ENCODE measurements at regions not wholly inside any gene's neighbourhood (a gene's known extent, or its start where the extent isn't known, plus 50 kb on each side); places are given as distances from the start of the nearest gene placed in this dataset.
"Not testable (repeated sequence)": the region's sequence is repeated elsewhere in the genome, so short reads cannot be mapped to it uniquely, and the experiment has no call there.

DNA sequence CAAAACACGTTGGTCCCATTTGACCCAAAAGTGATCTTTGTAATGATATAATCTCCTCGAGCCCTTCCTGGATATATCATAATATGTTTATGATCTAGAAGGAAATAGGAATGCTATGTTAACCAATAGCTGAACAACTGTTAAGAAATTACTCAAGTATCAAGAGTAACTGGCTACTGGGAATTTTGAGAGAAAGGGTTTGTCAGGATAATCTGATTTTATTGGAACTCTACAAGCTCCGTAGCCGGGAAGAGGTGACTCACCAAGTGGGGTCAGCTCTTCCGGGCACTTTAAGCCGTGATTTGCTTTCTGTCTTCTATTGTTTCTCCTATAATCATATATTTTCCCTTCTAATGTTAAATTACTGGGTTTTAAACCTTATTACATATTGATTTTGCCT lies 250.5 kb upstream of the POGK start:
- Histone ChIP-seq H3K27ac (no peak overlapping the region), H3K4me3 (no peak overlapping the region)

DNA sequence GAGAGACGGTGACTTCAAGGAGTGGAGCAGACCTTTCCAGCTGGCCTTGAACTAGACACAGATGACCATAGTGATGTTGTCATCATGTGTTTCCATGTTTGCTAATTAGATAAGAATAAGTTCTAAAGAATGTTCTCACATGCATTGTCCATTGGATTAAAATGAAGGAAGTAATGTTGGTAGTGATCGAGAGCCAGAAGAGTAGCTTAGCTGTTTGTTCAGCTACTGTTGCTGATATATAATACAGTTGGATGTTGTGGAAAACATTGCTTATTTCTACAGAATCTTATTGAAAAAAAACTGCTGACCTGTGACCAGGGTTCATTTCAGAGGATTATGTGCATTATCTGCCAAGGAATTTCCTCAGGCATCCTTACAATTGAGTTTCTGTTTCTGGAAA lies 249.1 kb upstream of the POGK start:
- H3K4me3 ChIP-seq, result no peak overlapping the region
- H3K27ac ChIP-seq, result no peak overlapping the region

DNA sequence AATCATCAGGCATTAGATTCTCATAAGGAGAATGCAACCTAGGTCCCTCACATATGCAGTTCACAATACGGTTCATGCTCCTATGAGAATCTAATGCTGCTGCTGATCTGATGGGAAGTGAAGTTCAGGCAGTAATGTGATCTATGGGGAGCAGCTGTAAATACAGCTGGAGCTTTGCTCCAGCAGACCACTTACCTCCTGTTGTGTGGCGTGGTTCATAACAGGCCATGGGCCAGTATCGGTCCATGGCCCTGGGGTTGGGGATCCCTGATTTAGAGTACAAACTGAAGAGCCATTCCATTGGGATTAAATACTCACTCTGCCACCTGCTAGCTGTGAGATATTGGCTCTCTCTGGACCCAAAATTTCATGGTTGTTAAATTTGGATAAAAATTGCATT lies 244.6 kb upstream of the POGK start:
- Histone ChIP-seq H3K27ac (no peak overlapping the region), H3K4me3 (no peak overlapping the region)

DNA sequence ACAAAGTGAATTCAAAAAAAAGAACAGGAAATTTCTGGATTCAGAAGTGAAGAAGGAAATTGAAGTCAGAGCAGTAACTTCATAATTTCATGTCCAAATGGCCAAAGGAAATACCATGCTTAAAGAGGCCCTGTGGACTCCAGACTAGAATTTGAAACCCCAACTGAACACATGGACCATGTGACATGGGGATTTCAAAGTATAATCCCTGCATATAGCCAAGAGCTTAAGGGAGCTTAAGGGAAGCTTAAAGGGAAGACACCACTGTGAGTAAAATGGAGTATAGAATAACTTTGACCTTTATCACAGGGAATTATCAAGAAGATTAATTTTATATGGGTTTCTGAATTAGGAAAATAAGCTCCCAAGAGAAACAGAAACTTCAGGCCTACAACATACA lies 241.8 kb upstream of the POGK start:
- H3K4me3 ChIP-seq, result no peak overlapping the region
- H3K27ac ChIP-seq, result no peak overlapping the region

DNA sequence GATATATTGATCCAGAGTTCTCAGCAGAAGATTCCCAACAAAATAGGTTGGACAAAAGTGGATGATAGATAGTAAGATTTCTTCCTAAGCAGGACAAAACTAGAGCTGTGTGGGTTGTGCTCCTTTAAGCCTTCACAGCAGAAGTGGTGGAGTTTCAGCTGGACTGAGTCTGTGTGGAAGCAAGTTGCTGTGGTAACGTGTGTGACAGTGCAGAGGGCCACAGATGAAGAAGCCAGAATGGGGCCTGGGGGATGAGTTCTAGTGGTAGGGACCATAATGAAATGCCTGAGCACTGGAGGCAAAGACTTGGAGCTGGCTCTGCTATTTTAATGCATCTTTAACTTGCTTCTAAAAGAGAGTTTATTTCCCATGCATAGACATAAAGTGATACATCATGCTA lies 238.7 kb upstream of the POGK start:
- H3K4me3 ChIP-seq, result no peak overlapping the region

DNA sequence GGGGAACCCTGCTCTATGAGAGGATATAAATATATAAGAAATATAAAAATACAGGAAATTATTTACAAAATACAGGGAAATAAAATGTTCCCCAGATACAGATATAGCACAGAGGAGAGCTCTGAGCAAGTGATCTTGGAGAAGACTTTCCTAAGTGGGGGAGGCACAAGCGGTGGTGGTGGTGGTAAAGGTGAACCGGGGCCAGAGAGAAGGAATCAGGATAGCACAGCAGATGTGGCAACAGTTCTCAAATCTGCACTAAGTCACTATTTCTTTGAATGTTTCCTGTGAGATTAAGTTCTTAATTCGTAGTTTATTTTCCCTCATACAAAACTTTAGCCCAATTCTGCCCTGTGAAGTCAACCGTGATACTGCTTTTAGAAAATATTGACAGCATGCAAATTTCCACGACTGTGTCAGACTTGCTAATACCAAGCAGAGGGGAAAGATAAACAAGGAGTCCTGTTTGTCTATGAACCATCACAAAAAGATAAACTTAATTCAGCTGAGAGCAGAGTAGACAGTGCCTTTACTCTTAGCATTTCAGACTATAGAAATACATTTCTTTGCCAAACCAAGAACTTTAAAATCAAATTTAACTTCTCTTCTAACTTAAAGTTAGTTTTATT lies 237.5 kb upstream of the POGK start:
- Histone ChIP-seq H3K4me3 (no peak overlapping the region), H3K27ac (no peak overlapping the region)

More for the DNA sequence above, 238.7 kb upstream of the POGK start:
- no peak overlapping the region for H3K27ac ChIP-seq

DNA sequence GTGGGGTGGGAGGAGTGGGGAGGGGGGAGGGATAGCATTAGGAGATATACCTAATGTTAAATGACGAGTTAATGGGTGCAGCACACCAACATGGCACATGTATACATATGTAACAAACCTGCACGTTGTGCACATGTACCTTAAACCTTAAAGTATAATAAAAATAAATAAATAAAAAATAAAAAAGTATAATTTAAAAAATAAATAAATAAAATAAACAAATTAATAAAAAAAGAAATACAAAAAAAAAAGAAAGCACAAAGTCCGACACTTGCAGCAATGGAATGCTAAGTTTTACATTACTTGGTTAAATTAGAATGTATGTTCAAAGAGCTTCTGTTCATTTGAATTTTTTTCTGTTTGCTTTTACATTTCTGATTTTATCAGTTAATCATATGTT lies 236.5 kb upstream of the POGK start:
- H3K4me3 ChIP-seq, H3K27ac ChIP-seq: not testable (repeated sequence)

DNA sequence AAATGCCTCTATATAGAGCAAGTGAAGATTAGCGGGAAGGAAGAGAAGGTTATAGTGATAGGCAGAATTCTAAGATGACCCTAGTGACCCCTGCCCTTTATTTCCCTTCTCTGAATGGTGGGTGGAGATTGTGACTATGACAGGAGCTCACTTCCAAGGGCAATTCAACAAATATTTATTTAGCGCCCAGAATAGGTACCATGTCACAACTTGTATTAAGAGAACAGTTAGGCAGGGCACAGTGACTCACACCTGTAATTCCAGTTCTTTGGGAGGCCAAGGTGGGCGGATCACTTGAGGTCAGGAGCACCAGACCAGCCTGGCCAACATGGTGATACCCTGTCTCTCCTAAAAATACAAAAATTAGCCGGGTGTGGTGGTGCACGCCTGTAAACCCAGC lies 236.0 kb upstream of the POGK start:
- Histone ChIP-seq H3K4me3 (no peak overlapping the region), H3K27ac (no peak overlapping the region)

DNA sequence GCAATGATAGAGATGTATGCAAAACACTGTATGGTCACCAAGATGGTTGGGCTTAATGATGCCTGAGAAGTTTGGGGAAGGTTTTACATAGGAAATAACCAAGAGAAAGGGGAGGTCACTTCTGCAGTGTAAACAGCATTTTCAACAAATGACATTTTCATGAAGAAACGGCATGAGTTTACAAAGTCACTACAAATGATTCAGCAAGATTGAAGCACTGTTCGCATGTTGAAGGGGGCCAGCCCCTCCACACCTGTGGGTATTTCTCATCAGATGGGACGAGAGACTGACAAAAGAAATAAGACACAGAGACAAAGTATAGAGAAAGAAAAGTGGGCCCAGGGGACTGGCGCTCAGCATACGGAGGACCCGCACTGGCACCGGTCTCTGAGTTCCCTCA lies 234.1 kb upstream of the POGK start:
- no peak overlapping the region for H3K4me3 ChIP-seq
- no peak overlapping the region for H3K27ac ChIP-seq

DNA sequence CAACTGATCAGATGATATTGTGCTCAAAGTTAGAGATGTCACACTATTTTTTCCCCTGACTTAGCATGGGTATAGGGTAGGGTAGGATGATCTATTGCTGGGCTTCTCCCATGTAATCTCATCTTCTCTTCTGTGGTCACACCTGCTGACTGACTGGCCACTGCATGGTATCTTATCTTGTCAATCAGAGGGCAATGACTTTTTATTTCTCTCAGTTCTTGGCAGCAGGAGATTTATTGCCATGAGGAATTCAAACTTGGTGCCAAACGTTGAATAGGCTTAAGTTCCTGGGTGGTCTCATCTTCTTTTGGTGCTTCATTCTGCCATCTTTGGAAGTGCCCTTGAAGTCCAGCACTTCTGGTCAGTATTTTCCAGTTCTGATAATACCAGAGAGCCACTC lies 226.4 kb upstream of the POGK start:
- Histone ChIP-seq H3K27ac (no peak overlapping the region), H3K4me3 (no peak overlapping the region)

DNA sequence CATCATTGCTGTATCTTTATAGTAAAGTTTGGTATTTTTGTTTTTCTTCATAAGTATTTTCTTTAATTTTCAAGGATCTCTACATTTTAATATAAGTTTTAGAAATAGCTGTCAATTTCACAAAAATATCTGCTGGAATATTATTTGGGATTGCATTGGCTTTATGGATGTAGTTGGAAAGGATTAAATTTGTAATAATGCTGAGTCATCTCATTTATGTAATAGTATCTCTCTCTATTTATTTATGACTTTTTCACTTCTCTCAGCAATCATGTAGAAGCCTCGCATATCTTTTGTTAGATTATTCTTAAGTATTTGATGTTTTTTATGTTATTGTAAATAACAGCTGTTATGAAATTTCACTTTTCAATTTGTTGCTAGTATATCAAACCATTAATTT lies 223.1 kb upstream of the POGK start:
- Histone ChIP-seq H3K4me3 (no peak overlapping the region), H3K27ac (no peak overlapping the region)

DNA sequence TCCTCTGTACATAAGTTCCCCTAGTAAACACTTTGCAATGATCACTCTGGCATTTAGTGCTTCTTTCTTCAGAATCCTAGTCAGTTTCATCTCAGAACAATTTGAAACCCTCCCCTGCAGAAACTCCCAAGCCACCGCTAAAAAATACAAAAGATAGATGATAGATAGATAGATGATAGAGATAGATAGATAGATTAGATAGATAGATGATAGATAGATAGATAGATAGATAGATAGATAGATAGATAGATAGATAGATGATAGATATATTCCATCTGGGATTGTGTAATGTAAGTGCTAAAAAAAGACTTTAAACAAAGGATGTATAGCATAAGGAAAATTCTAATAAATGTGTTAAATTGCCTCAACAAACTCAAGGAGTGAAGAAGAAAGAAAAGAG lies 212.6 kb upstream of the POGK start:
- Histone ChIP-seq H3K27ac (no peak overlapping the region), H3K4me3 (no peak overlapping the region)

DNA sequence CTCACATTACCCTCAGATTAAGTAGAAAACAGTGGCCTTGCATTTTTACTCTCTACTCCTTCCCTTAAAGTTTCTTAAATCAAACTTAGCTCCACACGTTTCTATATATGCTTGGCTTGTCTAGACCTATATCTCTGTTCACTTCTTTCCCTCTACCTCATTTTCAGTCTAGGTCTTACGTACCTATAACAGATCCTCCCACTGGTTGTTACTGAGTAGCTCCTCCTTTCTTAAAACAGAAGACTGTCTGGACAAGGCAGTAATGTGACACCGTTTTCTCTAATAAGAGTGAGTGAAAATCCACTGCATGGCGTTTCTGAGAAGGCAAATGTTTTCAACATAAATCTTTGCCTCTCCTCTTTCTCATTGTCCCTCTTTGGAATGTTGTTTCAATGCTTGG lies 211.7 kb upstream of the POGK start:
- H3K27ac ChIP-seq, result no peak overlapping the region
- H3K4me3 ChIP-seq, result no peak overlapping the region

DNA sequence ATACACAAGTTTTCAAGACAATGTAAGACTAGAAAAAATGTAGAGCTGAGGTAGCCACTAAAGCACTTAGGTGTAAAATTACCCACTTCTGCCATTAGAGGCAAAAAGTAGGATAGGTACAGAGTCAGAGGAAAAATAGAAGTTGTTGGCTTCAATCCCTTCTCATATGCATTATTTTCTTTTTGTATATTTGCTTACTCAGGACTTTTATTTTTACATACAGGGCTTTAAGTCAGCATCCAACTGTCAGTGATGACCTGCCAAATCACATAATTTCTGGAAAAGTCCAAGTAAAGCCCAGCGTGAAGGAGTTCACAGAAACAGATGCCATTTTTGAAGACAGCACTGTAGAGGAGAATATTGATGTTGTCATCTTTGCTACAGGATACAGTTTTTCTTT lies 211.0 kb upstream of the POGK start:
- no peak overlapping the region for H3K27ac ChIP-seq
- no peak overlapping the region for H3K4me3 ChIP-seq

DNA sequence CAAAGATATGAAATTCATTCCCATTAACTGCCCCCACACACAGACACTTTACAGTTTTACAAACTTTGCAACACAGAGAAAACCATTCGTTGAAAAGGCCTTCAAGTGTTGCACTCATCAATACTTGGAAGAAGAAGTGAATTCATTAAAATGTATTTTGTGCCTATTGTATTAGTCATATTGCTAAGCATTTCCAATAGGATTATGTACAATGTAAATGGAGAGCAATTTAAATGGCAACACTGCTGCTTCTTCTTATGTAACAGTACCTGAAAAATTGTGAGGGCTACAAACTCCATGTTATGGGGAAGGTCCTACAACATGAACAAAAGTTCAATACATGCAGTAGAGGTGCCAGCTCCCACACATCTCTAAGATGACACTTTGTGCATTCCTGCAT lies 209.3 kb upstream of the POGK start:
- H3K27ac ChIP-seq, result no peak overlapping the region
- no peak overlapping the region for H3K4me3 ChIP-seq

DNA sequence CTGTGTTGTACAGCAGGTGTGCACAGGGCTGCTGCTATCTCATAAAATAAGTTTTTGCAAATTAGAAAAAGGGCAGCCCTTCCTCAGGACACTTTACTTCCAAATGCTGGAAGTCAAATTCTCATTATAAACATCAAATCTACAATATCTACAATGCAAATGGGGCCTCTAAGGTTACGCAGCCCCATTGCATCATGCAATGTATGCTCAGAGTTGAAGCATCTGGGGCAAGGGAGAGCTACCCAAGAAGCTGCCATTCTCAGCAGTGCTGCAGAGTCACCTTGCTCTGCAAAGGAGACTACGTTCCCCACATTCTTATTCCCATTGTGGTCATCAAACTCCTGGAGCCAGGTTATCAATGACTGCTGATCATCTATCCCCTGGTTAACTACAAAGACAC lies 208.9 kb upstream of the POGK start:
- Histone ChIP-seq H3K27ac (no peak overlapping the region), H3K4me3 (no peak overlapping the region)

DNA sequence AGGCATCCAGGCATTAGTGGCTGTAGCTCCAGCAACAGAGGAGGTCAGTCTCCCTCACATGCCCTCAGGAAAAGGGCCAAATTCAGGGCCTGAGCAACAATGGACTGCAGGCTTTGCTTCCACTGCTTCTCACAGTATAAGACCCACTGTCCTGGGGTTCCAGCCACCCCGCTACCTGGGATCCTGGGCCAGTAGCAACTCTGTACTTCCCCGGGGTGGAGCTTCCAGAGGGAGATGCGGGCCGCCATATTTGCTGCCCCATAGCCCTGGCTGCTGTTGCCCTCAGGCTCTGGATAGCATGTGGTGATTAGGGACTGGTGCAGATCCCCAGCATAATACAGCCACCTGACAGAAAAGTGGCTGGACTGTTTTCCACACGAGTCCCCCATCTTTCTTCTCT lies 201.1 kb upstream of the POGK start:
- H3K4me3 ChIP-seq, result no peak overlapping the region
- H3K27ac ChIP-seq, result no peak overlapping the region

DNA sequence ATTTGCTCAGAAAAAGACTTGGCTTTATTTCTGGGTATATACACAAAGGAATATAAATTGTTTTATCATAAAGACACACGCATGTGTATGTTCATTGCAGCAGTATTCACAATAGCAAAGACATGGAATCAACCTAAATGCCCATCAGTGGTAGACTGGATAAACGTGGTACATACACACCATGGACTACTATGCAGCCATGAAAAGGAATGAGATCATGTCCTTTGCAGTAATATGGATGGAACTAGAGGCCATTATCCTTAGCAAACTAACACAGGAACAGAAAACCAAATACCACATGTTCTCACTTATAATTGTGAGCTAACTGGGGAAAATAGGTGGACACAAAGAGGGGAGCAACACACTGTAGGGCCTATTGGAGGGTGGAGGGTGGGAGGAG lies 182.0 kb upstream of the POGK start:
- not testable (repeated sequence) for H3K27ac ChIP-seq, H3K4me3 ChIP-seq

DNA sequence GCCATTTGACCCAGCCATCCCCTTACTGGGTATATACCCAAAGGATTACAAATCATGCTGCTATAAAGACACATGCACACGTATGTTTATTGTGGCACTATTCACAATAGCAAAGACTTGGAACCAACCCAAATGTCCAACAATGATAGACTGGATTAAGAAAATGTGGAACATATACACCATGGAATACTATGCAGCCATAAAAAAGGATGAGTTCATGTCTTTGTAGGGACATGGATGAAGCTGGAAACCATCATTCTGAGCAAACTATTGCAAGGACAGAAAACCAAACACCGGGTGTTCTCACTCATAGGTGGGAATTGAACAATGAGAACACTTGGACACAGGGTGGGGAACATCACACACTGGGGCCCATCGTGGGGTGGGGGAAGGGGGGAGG lies 172.5 kb upstream of the POGK start:
- H3K27ac ChIP-seq, H3K4me3 ChIP-seq: not testable (repeated sequence)

DNA sequence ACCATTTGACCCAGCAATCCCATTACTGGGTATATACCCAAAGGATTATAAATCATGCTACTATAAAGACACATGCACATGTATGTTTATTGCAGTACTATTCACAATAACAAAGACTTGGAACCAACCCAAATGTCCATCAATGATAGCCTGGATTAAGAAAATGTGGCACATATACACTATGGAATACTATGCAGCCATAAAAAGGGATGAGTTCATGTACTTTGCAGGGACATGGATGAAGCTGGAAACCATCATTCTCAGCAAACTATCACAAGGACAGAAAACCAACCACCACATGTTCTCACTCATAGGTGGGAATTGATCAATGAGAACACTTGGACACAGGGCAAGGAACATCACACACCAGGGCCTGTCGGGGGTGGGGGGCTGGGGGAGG lies 171.7 kb upstream of the POGK start:
- H3K4me3 ChIP-seq, H3K27ac ChIP-seq: not testable (repeated sequence)

DNA sequence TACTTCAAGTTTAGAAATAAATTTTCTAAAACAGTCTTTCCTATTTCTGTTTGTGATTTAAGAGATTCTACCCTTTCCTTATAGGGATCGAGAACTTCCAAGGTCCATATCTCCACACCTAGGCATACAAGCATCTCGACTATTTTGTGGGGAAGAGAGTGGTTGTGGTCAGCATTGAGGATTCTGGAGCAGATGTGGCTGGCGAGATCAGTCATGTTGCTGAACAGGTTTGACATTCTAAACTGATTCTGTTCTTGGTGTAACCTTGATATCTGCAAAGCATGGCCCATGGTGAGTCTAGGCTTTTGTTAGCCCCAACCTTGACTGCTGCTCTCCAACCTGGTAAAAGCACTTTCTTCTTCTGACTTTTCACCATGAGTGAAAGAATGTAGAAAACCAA lies 167.6 kb upstream of the POGK start:
- H3K4me3 ChIP-seq, result no peak overlapping the region
- no peak overlapping the region for H3K27ac ChIP-seq

DNA sequence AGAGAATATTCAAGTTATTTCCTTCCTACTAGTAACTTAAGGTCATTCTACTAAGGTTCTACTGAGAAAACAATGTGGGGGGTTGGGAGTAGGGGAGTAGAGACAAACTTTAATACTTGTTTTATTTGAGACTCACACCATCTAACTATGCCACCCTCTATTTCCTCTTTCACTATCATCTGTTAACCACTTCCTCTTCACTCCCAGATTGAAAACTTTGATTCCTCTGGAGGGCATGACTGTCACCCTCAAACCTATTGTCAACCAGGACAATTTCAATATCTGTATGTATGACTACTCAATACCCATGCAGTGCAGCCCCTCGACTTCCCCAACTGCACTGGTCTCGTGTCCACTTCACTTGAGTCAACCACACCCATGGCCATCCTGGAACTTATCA lies 165.6 kb upstream of the POGK start:
- H3K27ac ChIP-seq, result no peak overlapping the region
- no peak overlapping the region for H3K4me3 ChIP-seq

DNA sequence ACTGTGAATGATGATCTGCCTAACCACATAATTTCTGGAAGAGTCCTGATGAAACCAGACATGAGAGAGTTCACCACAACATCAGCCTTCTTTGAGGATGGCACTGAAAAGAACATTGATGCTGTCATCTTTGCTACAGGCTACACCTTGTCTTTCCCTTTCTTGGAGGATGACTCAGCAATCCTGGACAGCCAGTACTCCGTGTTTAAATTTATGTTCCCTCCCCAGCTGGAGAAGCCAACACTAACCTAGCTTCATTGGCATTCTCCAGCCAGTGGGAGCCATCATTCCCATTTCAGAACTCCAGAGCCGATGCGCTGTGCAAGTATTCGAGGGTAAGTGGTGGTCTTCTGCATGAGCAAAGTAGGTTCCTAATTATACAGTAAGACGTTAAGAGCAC lies 164.1 kb upstream of the POGK start:
- Histone ChIP-seq H3K27ac (no peak overlapping the region), H3K4me3 (no peak overlapping the region)

Data from skin epidermis (tissue), 12 donors.